ENCODE measurements at regions not wholly inside any gene's neighbourhood (a gene's known extent, or its start where the extent isn't known, plus 50 kb on each side); places are given as distances from the start of the nearest gene placed in this dataset.

DNA sequence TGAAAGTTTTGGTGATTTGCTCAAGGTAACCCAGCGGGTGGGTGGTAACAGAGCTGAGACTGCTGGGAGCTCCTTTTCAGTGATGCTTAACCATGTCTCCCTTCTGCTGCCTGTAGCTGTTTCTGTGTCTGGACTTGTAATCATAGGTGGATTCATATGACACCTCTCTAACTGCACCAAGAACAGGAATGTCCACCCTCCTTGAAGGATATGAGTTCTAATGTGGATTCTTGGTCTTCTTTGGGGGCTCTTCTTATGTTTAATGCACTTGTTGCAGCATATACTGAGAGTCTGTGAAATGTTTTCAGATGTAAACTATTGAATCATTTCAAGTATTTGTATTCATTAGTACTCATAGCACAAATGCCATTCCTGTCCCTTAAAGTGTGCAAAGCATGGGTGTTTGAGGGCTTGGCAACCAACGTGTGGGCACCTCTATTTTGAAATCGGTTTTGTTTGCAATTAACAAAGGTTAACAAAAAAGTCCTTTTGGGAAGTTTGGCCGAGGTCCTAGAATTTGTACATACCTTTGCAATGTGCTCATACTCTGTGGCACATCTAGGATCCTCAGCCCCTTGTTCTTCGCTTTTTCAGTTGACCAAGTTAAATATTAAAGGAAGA, 138.0 kb downstream of the SOX4 start:
- TF ChIP-seq, protein P1, sequence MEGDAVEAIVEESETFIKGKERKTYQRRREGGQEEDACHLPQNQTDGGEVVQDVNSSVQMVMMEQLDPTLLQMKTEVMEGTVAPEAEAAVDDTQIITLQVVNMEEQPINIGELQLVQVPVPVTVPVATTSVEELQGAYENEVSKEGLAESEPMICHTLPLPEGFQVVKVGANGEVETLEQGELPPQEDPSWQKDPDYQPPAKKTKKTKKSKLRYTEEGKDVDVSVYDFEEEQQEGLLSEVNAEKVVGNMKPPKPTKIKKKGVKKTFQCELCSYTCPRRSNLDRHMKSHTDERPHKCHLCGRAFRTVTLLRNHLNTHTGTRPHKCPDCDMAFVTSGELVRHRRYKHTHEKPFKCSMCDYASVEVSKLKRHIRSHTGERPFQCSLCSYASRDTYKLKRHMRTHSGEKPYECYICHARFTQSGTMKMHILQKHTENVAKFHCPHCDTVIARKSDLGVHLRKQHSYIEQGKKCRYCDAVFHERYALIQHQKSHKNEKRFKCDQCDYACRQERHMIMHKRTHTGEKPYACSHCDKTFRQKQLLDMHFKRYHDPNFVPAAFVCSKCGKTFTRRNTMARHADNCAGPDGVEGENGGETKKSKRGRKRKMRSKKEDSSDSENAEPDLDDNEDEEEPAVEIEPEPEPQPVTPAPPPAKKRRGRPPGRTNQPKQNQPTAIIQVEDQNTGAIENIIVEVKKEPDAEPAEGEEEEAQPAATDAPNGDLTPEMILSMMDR (conservative IDR thresholded peaks at IDR 0.05; ENCODE audit: low read length): no peak
- no peak for TF ChIP-seq EZH2phosphoT487 (IDR thresholded peaks at IDR 0.05; ENCODE audit: borderline replicate concordance, low read depth, low read length)
